ENCODE measurements at regions not wholly inside any gene's neighbourhood (a gene's known extent, or its start where the extent isn't known, plus 50 kb on each side); places are given as distances from the start of the nearest gene placed in this dataset.

- no peak for TF ChIP-seq CTCF (IDR thresholded peaks at IDR 0.05)
- H3K27me3 Mint-ChIP-seq (ENCODE audit: low read depth, poor library complexity) = peaks cover 6% of the 10 kb centered on the region
- no peak overlapping the region for H3K4me3 Mint-ChIP-seq
- H3K36me3 Mint-ChIP-seq (ENCODE audit: low read depth) = no peaks in the 10 kb centered on the region
- no peaks in the 10 kb centered on the region for H3K9me3 Mint-ChIP-seq
- H3K4me1 Mint-ChIP-seq = peaks cover 11% of the 10 kb centered on the region
- DNase-seq = no peak
- no peak overlapping the region for H3K27ac Mint-ChIP-seq
Observed at GRCh38 chr3:66863205-66864111, 134.6 kb upstream of the KBTBD8 start.

GRCh38 chr3:66884659-66885058 lies 113.4 kb upstream of the KBTBD8 start:
- H3K27me3 Mint-ChIP-seq (ENCODE audit: low read depth, poor library complexity) = no peaks in the 10 kb centered on the region
- DNase-seq = no peak
- H3K4me3 Mint-ChIP-seq = no peak overlapping the region
- no peak for TF ChIP-seq CTCF (IDR thresholded peaks at IDR 0.05)
- H3K4me1 Mint-ChIP-seq = peaks cover 9% of the 10 kb centered on the region
- H3K36me3 Mint-ChIP-seq (ENCODE audit: low read depth) = no peaks in the 10 kb centered on the region
- H3K27ac Mint-ChIP-seq = no peak overlapping the region
- no peaks in the 10 kb centered on the region for H3K9me3 Mint-ChIP-seq

GRCh38 chr3:66885326-66886000 lies 112.6 kb upstream of the KBTBD8 start:
- Mint-ChIP-seq H3K9me3 (no peaks in the 10 kb centered on the region), H3K4me3 (no peak overlapping the region), H3K27me3 (ENCODE audit: low read depth, poor library complexity) (no peaks in the 10 kb centered on the region), H3K4me1 (peaks cover 16% of the 10 kb centered on the region), H3K27ac (peak overlapping the region; percentile 55), H3K36me3 (ENCODE audit: low read depth) (no peaks in the 10 kb centered on the region)
- no peak for TF ChIP-seq CTCF (IDR thresholded peaks at IDR 0.05)
- DNase-seq = no peak

GRCh38 chr3:66889750-66890494 lies 108.2 kb upstream of the KBTBD8 start:
- Mint-ChIP-seq H3K9me3 (peaks cover 18% of the 10 kb centered on the region), H3K27ac (peak overlapping the region; percentile 34), H3K4me1 (peaks cover 16% of the 10 kb centered on the region)

GRCh38 chr3:66898155-66898554 lies 100.0 kb upstream of the KBTBD8 start:
- Mint-ChIP-seq H3K4me1 (no peaks in the 10 kb centered on the region), H3K27ac (no peak overlapping the region), H3K4me3 (no peak overlapping the region), H3K27me3 (ENCODE audit: low read depth, poor library complexity) (no peaks in the 10 kb centered on the region), H3K9me3 (peaks cover 87% of the 10 kb centered on the region), H3K36me3 (ENCODE audit: low read depth) (peaks cover 9% of the 10 kb centered on the region)
- no peak for DNase-seq
- no peak for TF ChIP-seq CTCF (IDR thresholded peaks at IDR 0.05)

More at GRCh38 chr3:66889750-66890494, 108.2 kb upstream of the KBTBD8 start:
- TF ChIP-seq CTCF (IDR thresholded peaks at IDR 0.05) = no peak
- DNase-seq = no peak
- no peaks in the 10 kb centered on the region for H3K27me3 Mint-ChIP-seq (ENCODE audit: low read depth, poor library complexity)
- H3K36me3 Mint-ChIP-seq (ENCODE audit: low read depth) = no peaks in the 10 kb centered on the region
- no peak overlapping the region for H3K4me3 Mint-ChIP-seq
